GM18867 (cell line): ENCODE measurements at regions not wholly inside any gene's neighbourhood (a gene's known extent, or its start where the extent isn't known, plus 50 kb on each side); places are given as distances from the start of the nearest gene placed in this dataset.
A peak's percentile ranks its signal among the peaks of the same experiment; 100 is the strongest.

Experiments
- ATAC-seq: cut with Tn5 transposase; IDR thresholded peaks from one replicate; pipeline ENCODE4 v1.9.1; 2021; ENCODE audit warnings: mild to moderate bottlenecking, moderate library complexity; ENCODE audit not compliant: unreplicated experiment

DNA sequence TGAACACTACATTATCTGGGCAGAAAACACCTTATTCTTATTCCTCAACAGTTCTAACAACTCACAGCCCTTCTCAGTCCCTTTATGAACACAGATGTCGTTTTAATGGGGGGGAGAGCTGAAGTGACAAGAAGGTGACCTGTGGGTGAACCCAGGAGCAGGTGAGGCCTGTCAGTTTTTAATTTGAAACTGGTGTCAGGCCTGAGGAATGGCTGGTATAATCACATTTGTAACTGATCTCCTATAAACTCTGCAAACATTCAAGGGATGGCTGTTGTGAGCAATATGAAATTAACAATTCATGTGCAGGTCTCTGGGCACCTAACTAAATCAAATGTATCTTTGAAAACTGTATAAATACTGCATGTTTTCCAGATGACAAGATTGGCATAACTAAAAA lies 362.1 kb upstream of the NR5A2 start:
- ATAC-seq, result no peak

DNA sequence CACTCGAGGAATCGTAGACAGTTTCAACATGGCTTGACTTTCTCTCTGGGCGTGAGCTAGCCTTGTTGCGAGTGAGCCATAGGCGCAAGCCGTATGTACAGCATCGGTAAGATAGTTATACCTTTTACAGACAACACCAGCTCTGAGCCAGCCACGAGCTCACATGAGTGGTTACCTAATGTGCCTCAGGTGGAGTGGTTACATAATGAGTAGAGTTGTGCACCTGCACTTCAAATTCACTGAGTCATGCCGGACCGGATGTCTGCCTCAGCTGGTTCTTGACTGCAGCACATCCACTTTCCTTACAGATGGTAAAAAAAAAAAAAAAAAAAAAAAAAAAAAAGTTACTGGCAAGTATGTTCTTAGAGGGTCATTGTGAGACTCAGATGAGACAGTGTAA lies 360.4 kb upstream of the NR5A2 start:
- ATAC-seq, result no peak

DNA sequence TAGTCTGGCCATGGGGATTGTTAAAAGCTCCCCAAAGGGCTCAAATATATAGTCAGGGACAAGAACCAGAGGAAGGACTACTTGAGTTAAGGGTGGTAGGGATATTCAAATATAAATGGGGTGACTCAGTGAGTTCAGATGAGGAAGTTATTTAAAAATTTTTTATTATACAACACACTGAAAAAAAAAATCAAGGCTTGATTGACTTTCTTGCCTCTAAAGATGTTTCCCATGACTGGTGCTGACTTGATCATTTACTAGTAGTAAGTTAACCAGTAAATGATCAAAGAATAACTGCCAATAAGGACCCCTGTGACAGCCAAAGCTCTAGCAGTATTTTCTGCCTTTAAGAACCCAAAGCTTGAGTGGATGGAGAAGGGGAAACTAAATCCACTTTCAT lies 357.6 kb upstream of the NR5A2 start:
- no peak for ATAC-seq

GRCh38 chr1:199671684-199672083 lies 355.8 kb upstream of the NR5A2 start:
- ATAC-seq, result no peak

DNA sequence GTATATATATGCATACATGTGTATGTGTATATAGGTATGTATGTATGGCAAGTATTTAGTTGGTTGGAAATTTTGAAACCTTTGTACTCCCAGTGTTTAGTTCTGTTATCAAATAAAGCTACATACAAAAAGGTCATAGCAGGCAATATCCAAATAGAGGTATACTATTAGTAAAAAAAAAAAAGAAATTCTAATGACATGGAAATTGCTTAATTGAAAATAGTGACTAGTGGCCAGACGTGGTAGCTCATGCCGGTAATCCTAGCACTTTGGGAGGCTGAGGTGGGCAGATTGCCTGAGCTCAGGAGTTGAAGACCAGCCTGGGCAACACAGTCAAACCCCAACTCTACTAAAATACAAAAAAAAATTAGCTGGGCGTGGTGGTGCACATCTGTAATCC lies 351.6 kb upstream of the NR5A2 start:
- ATAC-seq, result no peak

DNA sequence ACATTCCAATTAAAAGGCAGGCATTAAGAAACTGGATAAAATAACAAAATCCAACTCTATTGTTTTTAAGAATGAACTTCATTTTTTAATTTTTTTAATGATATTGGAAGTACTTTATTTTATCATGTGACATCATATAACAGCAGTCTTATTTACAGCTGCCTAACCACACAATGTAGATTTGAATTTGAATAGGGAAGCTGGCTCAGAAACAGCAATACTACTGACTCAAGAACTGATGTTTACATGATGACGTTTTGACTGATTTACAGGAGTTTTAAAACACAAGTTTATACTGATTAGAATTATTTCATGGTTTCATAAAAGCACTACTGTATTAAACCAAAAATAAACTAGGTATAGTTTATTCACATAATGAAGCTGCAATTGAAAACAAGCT lies 348.7 kb upstream of the NR5A2 start:
- no peak for ATAC-seq

DNA sequence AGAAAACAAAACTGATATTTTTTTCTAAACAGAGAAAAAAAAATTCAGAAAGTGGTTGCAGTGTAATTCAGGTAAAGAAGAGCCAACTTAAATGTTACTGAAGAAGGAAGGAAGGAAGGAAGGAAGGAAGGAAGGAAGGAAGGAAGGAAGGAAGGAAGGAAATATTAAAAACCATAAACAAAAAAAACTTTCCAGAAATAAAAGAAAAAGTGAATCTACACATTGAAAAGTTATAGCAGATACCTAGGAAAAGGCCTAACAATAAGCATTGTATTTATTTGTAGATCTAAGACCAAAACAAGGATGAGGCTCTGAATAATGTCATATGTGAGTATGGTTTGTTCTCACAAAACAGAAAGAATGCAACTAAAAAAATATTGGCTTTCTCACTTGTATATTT lies 345.4 kb upstream of the NR5A2 start:
- no peak for ATAC-seq

DNA sequence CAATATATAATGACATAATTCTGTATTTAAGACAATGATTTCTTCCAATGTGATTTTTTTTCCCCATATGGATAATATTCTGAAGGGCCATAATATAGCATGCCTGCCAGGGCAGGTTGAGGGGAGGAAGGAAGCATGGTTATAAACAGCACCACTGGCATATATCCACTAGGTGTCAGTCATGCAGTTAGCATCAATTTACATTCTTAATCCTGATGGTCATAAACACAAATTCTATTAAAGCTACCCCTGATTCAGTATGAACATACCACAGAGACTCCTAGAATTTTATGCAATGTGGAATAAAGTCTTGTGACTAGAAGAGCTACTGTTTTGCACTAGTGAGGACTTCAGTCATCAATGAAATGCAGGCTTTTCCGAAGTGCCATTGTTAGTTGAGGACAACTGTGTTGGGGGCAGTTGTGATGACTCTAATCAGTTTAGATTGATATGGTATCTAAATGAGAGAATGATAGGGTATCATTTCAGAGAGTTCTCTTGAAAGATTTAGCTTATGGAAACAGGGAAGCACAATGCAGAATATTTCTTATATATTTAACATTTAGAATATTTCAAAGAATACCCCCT lies 342.7 kb upstream of the NR5A2 start:
- peak; percentile 93 for ATAC-seq

GRCh38 chr1:199685369-199685768 lies 342.1 kb upstream of the NR5A2 start:
- no peak for ATAC-seq

GRCh38 chr1:199687321-199687720 lies 340.2 kb upstream of the NR5A2 start:
- no peak for ATAC-seq

DNA sequence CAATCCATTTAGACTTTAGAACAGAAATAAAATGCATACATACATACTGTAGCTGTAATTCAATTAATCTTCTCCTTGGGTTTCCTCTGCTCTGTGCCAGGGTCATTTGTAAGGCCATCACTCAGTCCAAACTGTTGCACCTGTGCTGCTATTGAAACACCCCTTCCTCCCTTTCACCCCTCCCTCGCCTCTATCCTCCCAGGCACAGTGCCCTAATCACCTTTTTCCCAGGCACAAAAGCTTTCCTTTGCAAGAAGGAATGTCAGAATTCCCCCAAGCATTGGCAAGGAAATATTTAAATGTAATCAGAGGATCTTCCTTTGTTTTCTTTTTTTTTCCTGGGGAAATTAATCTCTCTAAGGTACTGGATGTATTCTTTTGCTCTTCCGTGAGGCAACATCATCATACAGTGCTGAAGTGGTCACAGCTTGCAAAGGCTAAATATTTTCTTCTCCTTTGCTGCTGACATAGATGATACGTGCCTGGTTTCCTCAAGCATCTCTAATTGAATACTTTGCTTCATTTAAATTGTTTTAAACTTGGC lies 339.3 kb upstream of the NR5A2 start:
- ATAC-seq, result no peak

DNA sequence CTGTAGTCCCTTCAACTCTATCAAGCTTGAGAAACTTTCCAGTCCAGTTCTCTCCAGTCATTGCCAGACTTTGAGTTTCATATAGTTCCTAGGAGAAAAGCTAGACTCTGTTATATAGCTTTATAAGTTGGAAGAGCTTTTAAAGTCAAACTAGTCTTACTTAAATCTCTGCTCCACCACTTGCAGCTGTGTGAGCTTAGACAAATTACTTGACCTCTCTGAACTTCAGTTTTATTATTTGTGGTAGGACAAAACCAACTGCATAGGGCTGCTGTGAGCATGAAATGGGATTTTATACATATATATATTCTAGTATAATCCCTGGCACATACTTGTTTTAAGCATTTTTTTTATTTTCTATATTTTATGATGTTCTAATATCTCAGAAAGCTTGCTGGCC lies 338.7 kb upstream of the NR5A2 start:
- no peak for ATAC-seq

GRCh38 chr1:199690496-199690895 lies 337.0 kb upstream of the NR5A2 start:
- no peak for ATAC-seq

GRCh38 chr1:199691540-199691939 lies 336.0 kb upstream of the NR5A2 start:
- ATAC-seq, result no peak

GRCh38 chr1:199693724-199694123 lies 333.8 kb upstream of the NR5A2 start:
- ATAC-seq, result no peak

DNA sequence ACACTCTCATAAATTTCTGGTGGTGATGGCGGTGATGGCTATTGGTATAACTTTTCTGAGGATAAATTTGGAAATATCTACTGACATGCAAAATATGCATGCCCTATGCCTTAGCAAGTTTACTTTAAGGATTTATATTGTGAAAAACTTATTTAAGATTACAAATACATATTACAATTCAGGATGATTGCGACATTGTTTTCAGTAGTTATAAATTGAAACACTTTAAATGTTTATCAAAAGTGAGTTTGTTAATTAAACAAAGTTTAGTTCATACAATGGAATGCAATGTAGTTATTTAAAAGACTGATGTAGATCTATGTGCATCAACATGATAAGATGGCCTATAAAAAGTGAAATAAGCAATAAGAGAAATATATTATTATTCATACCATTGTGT lies 331.3 kb upstream of the NR5A2 start:
- ATAC-seq, result no peak

DNA sequence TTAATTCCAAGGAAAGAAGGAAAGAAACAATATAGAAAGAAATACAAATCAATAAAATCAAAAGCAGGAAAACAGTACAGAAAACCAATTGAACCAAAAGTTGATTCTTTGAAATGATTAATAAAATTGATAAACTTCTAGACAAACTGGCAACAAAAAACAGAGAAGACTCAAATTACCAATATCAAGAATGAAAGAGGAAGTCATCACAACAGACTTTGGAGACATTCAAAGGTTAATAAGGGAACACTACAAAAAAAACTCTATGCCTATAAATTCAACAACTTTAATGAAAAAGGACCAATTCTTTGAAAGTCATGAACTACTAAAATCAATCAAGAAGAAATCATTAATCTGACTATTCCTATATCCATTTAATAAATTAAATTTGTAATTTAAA lies 329.3 kb upstream of the NR5A2 start:
- no peak for ATAC-seq

DNA sequence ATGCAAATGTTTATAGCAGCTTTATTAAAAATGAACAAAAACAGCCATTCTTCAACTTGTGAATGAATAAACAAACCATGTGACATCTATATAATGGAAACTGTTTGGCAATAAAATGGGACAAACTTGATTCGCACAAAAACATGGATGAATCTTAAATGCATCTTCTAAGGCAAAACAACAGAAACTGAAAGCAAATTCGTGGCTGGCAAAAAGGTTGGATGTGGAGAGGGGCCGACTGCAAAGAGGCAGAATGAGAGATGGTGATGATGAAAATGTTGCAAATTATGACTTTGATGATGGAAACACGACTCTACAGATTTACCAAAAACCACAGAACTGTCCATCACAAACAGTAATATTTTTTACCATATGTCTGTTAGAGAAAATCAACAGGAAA lies 327.0 kb upstream of the NR5A2 start:
- no peak for ATAC-seq

DNA sequence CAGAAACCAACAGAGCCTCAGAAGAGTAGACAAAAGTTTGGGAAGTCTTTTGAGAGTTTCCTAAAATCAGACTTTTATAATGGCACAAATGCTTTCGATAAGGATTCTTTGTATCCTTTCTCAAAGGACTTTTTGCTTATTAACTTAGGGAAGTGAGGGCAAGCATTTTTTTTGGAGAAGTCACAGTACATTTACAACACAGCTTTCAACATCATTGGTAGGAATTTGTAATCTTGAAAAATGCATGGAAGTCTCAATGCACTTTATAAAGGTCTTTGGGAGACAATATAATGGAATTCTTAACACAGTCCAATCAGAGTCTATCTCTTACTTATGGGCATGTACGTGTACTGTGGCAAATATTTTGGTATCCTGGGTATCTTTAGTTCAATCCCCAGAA lies 325.8 kb upstream of the NR5A2 start:
- no peak for ATAC-seq

- no peak for ATAC-seq
Observed at GRCh38 chr1:199704231-199704630, 323.3 kb upstream of the NR5A2 start.

- no peak for ATAC-seq
Observed at GRCh38 chr1:199705825-199706224, 321.7 kb upstream of the NR5A2 start.

- no peak for ATAC-seq
Observed at GRCh38 chr1:199706826-199707606, 320.5 kb upstream of the NR5A2 start.

DNA sequence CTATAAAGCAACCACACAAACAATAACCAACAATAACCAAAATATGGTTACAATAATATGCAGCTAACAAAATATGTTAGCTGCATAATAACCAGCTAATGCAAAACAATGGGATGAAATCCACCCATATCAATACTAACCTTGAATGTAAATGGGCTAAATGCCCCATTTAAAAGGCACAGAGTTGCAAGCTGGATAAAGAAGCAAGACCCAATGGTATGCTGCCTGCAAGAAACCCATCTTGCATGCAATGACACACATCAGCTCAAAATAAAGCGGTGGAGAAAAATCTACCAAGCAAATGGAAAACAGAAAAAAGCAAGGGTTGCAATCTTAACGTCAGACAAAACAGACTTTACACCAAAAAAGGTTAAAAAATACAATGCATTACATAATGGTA lies 316.5 kb upstream of the NR5A2 start:
- no peak for ATAC-seq
